HCT116 (cell line): ENCODE measurements at regions not wholly inside any gene's neighbourhood (a gene's known extent, or its start where the extent isn't known, plus 50 kb on each side); places are given as distances from the start of the nearest gene placed in this dataset.

Source experiments
- ATAC-seq: fragments of 200-7000 bp; cut with Tn5 transposase; 2 replicates; pipeline ENCODE4 v1.9.1; 2020; ENCODE audit warnings: mild to moderate bottlenecking, moderate library complexity
- BruUV-seq: library from RNA; stranded (reverse); fragments of 400-500 nt; replicated peaks from 2 replicates; lab custom pipeline; 2021; lab: Mats Ljungman, UMichigan
- CTCF ChIA-PET: fragments of 300-600 bp; sonication (Branson Sonifier 250); formaldehyde crosslinking; loops from one replicate; lab custom pipeline; 2021; ENCODE audit warnings: antibody characterized with exemption; lab: Charles Lee
- POLR2A ChIA-PET: fragments of 300-600, 350-600 bp; sonication (Branson Sonifier 250); formaldehyde crosslinking; loops from one replicate; lab custom pipeline; 2021; ENCODE audit warnings: antibody characterized with exemption; lab: Charles Lee
- RAD21 ChIA-PET, 2 experiments: fragments of 300-600 bp; sonication (Branson Sonifier 250); formaldehyde crosslinking; loops; one replicate each; lab custom pipeline; 2023; ENCODE audit warnings: low total read pairs in 2 of 2; ENCODE audit not compliant: uncharacterized antibody in 2 of 2, unreplicated experiment in 2 of 2, low non-redundant PET in 1 of 2; lab: Charles Lee
- DNase-seq: peaks from one replicate; pipeline ENCODE4 v3.0.0-alpha.2; 2010; ENCODE audit warnings: low read depth, low spot score
- H2AFZ ChIP-seq: fragments of 200-600 bp; shearing (Covaris generic), sonication (generic); 2 replicates; pipeline ENCODE4 v1.6.1; 2017; ENCODE audit warnings: low read depth, mixed run types, mixed read lengths, antibody characterized with exemption, low read length; ENCODE audit not compliant: poor library complexity, severe bottlenecking
- H3K27ac ChIP-seq: 2 replicates; pipeline ENCODE4 v1.5.1; 2012; ENCODE audit warnings: low read depth, low read length
- H3K27me3 ChIP-seq: fragments of 200-600 bp; sonication (generic); 2 replicates; pipeline ENCODE4 v1.6.1; 2016; ENCODE audit warnings: mixed run types, low read length, mixed read lengths; ENCODE audit not compliant: insufficient read depth
- H3K36me3 ChIP-seq, 2 experiments: fragments of 200-500 bp in 1 of 2; fragments of 200-600 bp in 1 of 2; sonication (Bioruptor generic) in 1 of 2; sonication (generic) in 1 of 2; 2 replicates each; pipeline versions ENCODE4 v1.5.1 to v1.6.1; 2014 to 2016; ENCODE audit warnings: low read length in 2 of 2, inconsistent platforms in 1 of 2, mixed read lengths in 1 of 2, mixed run types in 1 of 2; ENCODE audit not compliant: insufficient read depth in 2 of 2, control insufficient read depth in 1 of 2
- H3K4me1 ChIP-seq, 2 experiments: fragments of 200-600 bp in 1 of 2; sonication (generic) in 1 of 2; 2 replicates each; pipeline versions ENCODE4 v1.5.1 to v1.6.1; 2012 to 2017; ENCODE audit warnings: low read length in 2 of 2, inconsistent platforms in 1 of 2, mild to moderate bottlenecking in 1 of 2, mixed read lengths in 1 of 2, mixed run types in 1 of 2, moderate library complexity in 1 of 2; ENCODE audit not compliant: insufficient read depth in 2 of 2, control insufficient read depth in 1 of 2
- H3K4me2 ChIP-seq: fragments of 200-600 bp; sonication (generic); 2 replicates; pipeline ENCODE4 v1.6.1; 2017; ENCODE audit warnings: mixed run types, low read length, mixed read lengths
- H3K4me3 ChIP-seq, 2 experiments: fragments of 200-600 bp in 1 of 2; sonication (generic) in 1 of 2; replicated peaks in 1 of 2; 2 replicates each; pipeline ENCODE4 v1.5.1; 2011 to 2016; ENCODE audit warnings: low read length in 2 of 2, control low read depth in 1 of 2, low read depth in 1 of 2, mild to moderate bottlenecking in 1 of 2, mixed read lengths in 1 of 2, mixed run types in 1 of 2
- H3K79me2 ChIP-seq: fragments of 200-600 bp; sonication (generic); 2 replicates; pipeline ENCODE4 v1.6.1; 2017; ENCODE audit warnings: mild to moderate bottlenecking, mixed run types, low read length, moderate library complexity, mixed read lengths; ENCODE audit not compliant: insufficient read depth
- H3K9ac ChIP-seq: fragments of 200-600 bp; sonication (generic); 2 replicates; pipeline ENCODE4 v1.6.1; 2016; ENCODE audit warnings: low read length, mixed read lengths
- H3K9me2 ChIP-seq: fragments of 200-600 bp; sonication (generic), shearing (Covaris generic); 2 replicates; pipeline ENCODE4 v1.6.1; 2017; ENCODE audit warnings: mixed run types, mild to moderate bottlenecking, moderate library complexity; ENCODE audit not compliant: insufficient read depth
- H3K9me3 ChIP-seq, 2 experiments: fragments of 200-500 bp in 1 of 2; fragments of 200-600 bp in 1 of 2; sonication (Bioruptor generic) in 1 of 2; sonication (generic) in 1 of 2; 2 replicates each; pipeline ENCODE4 v1.6.1; 2014 to 2017; ENCODE audit warnings: low read length in 2 of 2, mixed read lengths in 2 of 2, inconsistent platforms in 1 of 2, low read depth in 1 of 2, mild to moderate bottlenecking in 1 of 2, mixed run types in 1 of 2, moderate library complexity in 1 of 2; ENCODE audit not compliant: control insufficient read depth in 1 of 2, insufficient read depth in 1 of 2
- H4K20me1 ChIP-seq: fragments of 200-600 bp; sonication (generic), shearing (Covaris generic); 2 replicates; pipeline ENCODE4 v1.6.1; 2017; ENCODE audit warnings: mixed run types, mild to moderate bottlenecking, moderate library complexity; ENCODE audit not compliant: insufficient read depth
- CBX3 ChIP-seq: IDR thresholded peaks from 2 replicates; pipeline ENCODE4 v1.6.1; 2012; ENCODE audit warnings: low read depth
- ELF1 ChIP-seq: IDR thresholded peaks from 2 replicates; pipeline ENCODE4 v1.6.1; 2012; ENCODE audit warnings: low read depth, borderline replicate concordance
- EZH2 ChIP-seq: fragments of 200-600 bp; sonication (generic); IDR thresholded peaks from 2 replicates; pipeline ENCODE4 v1.6.1; 2017; ENCODE audit warnings: antibody characterized with exemption, mixed run types
- JUND ChIP-seq: IDR thresholded peaks from 2 replicates; pipeline ENCODE4 v1.6.1; 2012
- POLR2A ChIP-seq: IDR thresholded peaks from 2 replicates; pipeline ENCODE4 v1.7.0; 2011; ENCODE audit warnings: borderline replicate concordance; ENCODE audit not compliant: insufficient read depth, insufficient read length; ENCODE audit errors: extremely low read depth
- POLR2AphosphoS5 ChIP-seq: IDR thresholded peaks from 2 replicates; pipeline ENCODE4 v1.6.1; 2011; ENCODE audit warnings: mild to moderate bottlenecking, low read depth, low read length, moderate library complexity
- RAD21 ChIP-seq: IDR thresholded peaks from 2 replicates; pipeline ENCODE4 v1.6.1; 2012; ENCODE audit warnings: low read depth, mild to moderate bottlenecking
- SIN3A ChIP-seq: IDR thresholded peaks from 2 replicates; pipeline ENCODE4 v1.6.1; 2012; ENCODE audit warnings: low read depth
- TCF7L2 ChIP-seq: IDR thresholded peaks from 2 replicates; pipeline ENCODE4 v1.7.0; 2011; ENCODE audit warnings: borderline replicate concordance, inconsistent platforms; ENCODE audit not compliant: insufficient read depth, insufficient read length; ENCODE audit errors: extremely low read depth
- ZNF274 ChIP-seq: fragments of 200-500 bp; sonication (Bioruptor generic); IDR thresholded peaks from 2 replicates; pipeline ENCODE4 v1.6.1; 2014; ENCODE audit warnings: mild to moderate bottlenecking, low read depth, low read length, inconsistent platforms
- intact Hi-C: fragments of 100-400 bp; cut with micrococcal nuclease; formaldehyde crosslinking; loops from 2 replicates; pipeline ENCODE4 v1.10.0; 2022
- TF ChIP-seq, protein P1 (sequence below): IDR thresholded peaks from 2 replicates; pipeline ENCODE4 v1.6.1; 2012
- TF ChIP-seq, protein P2 (sequence below): IDR thresholded peaks from 2 replicates; pipeline ENCODE4 v1.6.1; 2012; ENCODE audit warnings: low read depth

DNA sequence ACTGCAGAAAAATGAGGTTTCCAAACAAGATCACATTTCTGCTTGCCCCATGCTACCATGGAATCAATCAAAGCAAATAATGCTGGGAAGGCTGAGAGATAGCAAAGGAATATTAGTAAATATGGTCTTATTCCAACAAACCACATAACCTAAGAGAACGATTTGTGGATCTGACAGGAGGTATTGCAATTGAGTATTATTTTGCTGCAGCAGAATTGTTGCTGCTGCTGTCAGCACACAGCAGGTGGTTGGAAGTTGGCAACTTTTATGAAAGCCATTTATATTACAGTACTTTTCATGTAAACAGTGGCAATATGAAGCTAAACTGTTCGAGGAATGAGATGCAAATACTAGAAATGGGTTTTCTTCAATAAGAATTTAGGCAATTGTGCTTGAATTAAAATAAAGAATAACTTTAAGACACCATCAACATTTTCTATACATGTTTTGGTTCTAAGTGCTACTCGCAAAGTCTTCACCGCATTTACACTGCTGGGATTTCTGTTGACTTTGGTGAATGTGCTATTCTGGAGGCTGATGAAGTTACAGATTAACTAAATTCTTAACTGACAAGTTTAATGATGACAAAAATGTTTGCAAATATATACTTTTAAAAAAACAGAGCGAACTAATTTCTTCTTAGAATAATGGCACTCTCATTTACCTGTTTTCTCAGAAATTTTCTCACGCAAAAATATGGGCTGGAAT, 1285.7 kb downstream of the CNTNAP5 start:
- ChIA-PET RAD21 (no interaction called here), CTCF (no interaction called here), POLR2A (no interaction called here)
- Histone ChIP-seq H3K9ac (no peak overlapping the region), H3K9me2 (no peaks in the 10 kb centered on the region), H3K4me1 (no peaks in the 10 kb centered on the region), H3K36me3 (no peaks in the 10 kb centered on the region), H3K27me3 (no peaks in the 10 kb centered on the region), H3K4me2 (no peak overlapping the region), H4K20me1 (no peaks in the 10 kb centered on the region), H3K4me3 (no peak overlapping the region), H3K27ac (no peak overlapping the region), H2AFZ (no peak overlapping the region), H3K9me3 (peaks cover 4 to 22% of the 10 kb centered on the region in 2 experiments; a peak in 2 of 4 replicates), H3K79me2 (no peaks in the 10 kb centered on the region)
- TF ChIP-seq CBX3 = no peak
- no peak for TF ChIP-seq TCF7L2
- no peak for TF ChIP-seq POLR2AphosphoS5
- TF ChIP-seq ZNF274 = no peak
- no peak for TF ChIP-seq POLR2A
- no peak for TF ChIP-seq JUND
- TF ChIP-seq SIN3A = no peak
- no peak for TF ChIP-seq EZH2
- TF ChIP-seq ELF1 = no peak
- TF ChIP-seq, protein P1, sequence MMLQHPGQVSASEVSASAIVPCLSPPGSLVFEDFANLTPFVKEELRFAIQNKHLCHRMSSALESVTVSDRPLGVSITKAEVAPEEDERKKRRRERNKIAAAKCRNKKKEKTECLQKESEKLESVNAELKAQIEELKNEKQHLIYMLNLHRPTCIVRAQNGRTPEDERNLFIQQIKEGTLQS = no peak
- DNase-seq = no peak
- no peak for ATAC-seq
- intact Hi-C loops = no loop called here
- BruUV-seq = no TSS peak

DNA sequence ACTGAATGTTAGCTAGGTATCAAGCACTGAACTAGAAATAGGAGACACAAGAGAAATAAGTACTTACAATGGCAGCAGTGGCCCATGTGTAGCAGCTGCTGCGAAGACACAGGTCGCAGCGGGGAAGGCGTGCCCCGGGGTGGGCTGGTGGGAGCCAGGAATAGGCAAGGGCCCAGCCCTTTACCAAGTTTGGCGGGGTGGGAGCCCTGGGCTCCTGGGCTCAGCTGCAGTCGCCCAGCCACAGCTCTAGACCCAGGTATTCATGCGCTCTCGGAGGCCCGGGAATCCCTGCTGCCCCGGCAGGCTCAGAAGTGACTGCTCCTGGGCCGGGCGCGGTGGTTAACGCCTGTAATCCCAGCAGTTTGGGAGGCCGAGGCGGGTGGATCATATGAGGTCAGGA, 1287.3 kb downstream of the CNTNAP5 start:
- no peak overlapping the region for H3K27ac ChIP-seq
- TF ChIP-seq ZNF274 = no peak
- TF ChIP-seq ELF1 = no peak
- no peak for TF ChIP-seq SIN3A
- no peak for TF ChIP-seq RAD21
- no peak for TF ChIP-seq EZH2
- TF ChIP-seq POLR2A = no peak
- TF ChIP-seq CBX3 = no peak
- no peak for TF ChIP-seq JUND
- TF ChIP-seq, protein P2, sequence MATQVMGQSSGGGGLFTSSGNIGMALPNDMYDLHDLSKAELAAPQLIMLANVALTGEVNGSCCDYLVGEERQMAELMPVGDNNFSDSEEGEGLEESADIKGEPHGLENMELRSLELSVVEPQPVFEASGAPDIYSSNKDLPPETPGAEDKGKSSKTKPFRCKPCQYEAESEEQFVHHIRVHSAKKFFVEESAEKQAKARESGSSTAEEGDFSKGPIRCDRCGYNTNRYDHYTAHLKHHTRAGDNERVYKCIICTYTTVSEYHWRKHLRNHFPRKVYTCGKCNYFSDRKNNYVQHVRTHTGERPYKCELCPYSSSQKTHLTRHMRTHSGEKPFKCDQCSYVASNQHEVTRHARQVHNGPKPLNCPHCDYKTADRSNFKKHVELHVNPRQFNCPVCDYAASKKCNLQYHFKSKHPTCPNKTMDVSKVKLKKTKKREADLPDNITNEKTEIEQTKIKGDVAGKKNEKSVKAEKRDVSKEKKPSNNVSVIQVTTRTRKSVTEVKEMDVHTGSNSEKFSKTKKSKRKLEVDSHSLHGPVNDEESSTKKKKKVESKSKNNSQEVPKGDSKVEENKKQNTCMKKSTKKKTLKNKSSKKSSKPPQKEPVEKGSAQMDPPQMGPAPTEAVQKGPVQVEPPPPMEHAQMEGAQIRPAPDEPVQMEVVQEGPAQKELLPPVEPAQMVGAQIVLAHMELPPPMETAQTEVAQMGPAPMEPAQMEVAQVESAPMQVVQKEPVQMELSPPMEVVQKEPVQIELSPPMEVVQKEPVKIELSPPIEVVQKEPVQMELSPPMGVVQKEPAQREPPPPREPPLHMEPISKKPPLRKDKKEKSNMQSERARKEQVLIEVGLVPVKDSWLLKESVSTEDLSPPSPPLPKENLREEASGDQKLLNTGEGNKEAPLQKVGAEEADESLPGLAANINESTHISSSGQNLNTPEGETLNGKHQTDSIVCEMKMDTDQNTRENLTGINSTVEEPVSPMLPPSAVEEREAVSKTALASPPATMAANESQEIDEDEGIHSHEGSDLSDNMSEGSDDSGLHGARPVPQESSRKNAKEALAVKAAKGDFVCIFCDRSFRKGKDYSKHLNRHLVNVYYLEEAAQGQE = no peak
- TF ChIP-seq, all 23 proteins: peak for 0
- Histone ChIP-seq H2AFZ (no peak overlapping the region), H3K4me3 (no peak overlapping the region), H3K9me3 (peaks cover 4 to 22% of the 10 kb centered on the region in 2 experiments; a peak in 2 of 4 replicates), H4K20me1 (no peaks in the 10 kb centered on the region), H3K36me3 (no peaks in the 10 kb centered on the region), H3K9me2 (no peaks in the 10 kb centered on the region), H3K4me2 (no peak overlapping the region), H3K9ac (no peak overlapping the region), H3K4me1 (no peaks in the 10 kb centered on the region), H3K79me2 (no peaks in the 10 kb centered on the region), H3K27me3 (no peaks in the 10 kb centered on the region)
- POLR2A ChIA-PET = no interaction called here
- ATAC-seq = no peak
- RAD21 ChIA-PET = no interaction called here
- DNase-seq = no peak
- CTCF ChIA-PET = no interaction called here
- BruUV-seq = no TSS peak
- intact Hi-C loops = no loop called here
